ENCODE measurements at regions not wholly inside any gene's neighbourhood (a gene's known extent, or its start where the extent isn't known, plus 50 kb on each side); places are given as distances from the start of the nearest gene placed in this dataset.
A peak's percentile ranks its signal among the peaks of the same experiment; 100 is the strongest.
"Not testable (repeated sequence)": the region's sequence is repeated elsewhere in the genome, so short reads cannot be mapped to it uniquely, and the experiment has no call there.

- DNase-seq, result no peak
Measured at GRCh38 chr12:93980711-93981110, 167.7 kb upstream of the PLXNC1 start.

GRCh38 chr12:93981411-93981810 is 167.0 kb upstream of the PLXNC1 start:
- DNase-seq, result no peak

- DNase-seq, result no peak
Measured at GRCh38 chr12:93982771-93983315, 165.5 kb upstream of the PLXNC1 start.

GRCh38 chr12:93984005-93984404 is 164.4 kb upstream of the PLXNC1 start:
- DNase-seq, result no peak

GRCh38 chr12:93989949-93990348 is 158.4 kb upstream of the PLXNC1 start:
- no peak for DNase-seq

- no peak for DNase-seq
Measured at GRCh38 chr12:93990832-93991803, 157.3 kb upstream of the PLXNC1 start.

- DNase-seq, result no peak
Measured at GRCh38 chr12:93991829-93992461, 156.4 kb upstream of the PLXNC1 start.

GRCh38 chr12:93994721-93995120 is 153.7 kb upstream of the PLXNC1 start:
- DNase-seq, result no peak

- DNase-seq, result no peak
Measured at GRCh38 chr12:93996321-93996720, 152.1 kb upstream of the PLXNC1 start.

GRCh38 chr12:94001691-94002090 is 146.7 kb upstream of the PLXNC1 start:
- no peak for DNase-seq

- not testable (repeated sequence) for DNase-seq
Measured at GRCh38 chr12:94002925-94003324, 145.5 kb upstream of the PLXNC1 start.

GRCh38 chr12:94007833-94008232 is 140.5 kb upstream of the PLXNC1 start:
- not testable (repeated sequence) for DNase-seq

GRCh38 chr12:94010307-94010706 is 138.1 kb upstream of the PLXNC1 start:
- DNase-seq, result no peak

GRCh38 chr12:94012071-94012470 is 136.3 kb upstream of the PLXNC1 start:
- DNase-seq, result no peak

- DNase-seq, result peak; percentile 46
Measured at GRCh38 chr12:94012590-94012989, 135.8 kb upstream of the PLXNC1 start.

- not testable (repeated sequence) for DNase-seq
Measured at GRCh38 chr12:94017247-94017646, 131.1 kb upstream of the PLXNC1 start.

GRCh38 chr12:94020335-94020734 is 128.0 kb upstream of the PLXNC1 start:
- no peak for DNase-seq

GRCh38 chr12:94023879-94024278 is 124.5 kb upstream of the PLXNC1 start:
- no peak for DNase-seq

GRCh38 chr12:94025068-94025467 is 123.3 kb upstream of the PLXNC1 start:
- no peak for DNase-seq

- DNase-seq, result peak; percentile 58
Measured at GRCh38 chr12:94025756-94026155, 122.6 kb upstream of the PLXNC1 start.

- DNase-seq, result no peak
Measured at GRCh38 chr12:94026596-94026995, 121.8 kb upstream of the PLXNC1 start.

GRCh38 chr12:94027561-94027960 is 120.8 kb upstream of the PLXNC1 start:
- no peak for DNase-seq

GRCh38 chr12:94031763-94032162 is 116.6 kb upstream of the PLXNC1 start:
- DNase-seq, result no peak

GRCh38 chr12:94032368-94032767 is 116.0 kb upstream of the PLXNC1 start:
- DNase-seq, result no peak

Measured in OCI-M1 (cell line).